HG02759 (cell line): ENCODE measurements at regions not wholly inside any gene's neighbourhood (a gene's known extent, or its start where the extent isn't known, plus 50 kb on each side); places are given as distances from the start of the nearest gene placed in this dataset.

Experiments used
- ATAC-seq: cut with Tn5 transposase; IDR thresholded peaks from one replicate; pipeline ENCODE4 v1.9.1; 2021; ENCODE audit warnings: mild to moderate bottlenecking, moderate library complexity; ENCODE audit not compliant: unreplicated experiment

DNA sequence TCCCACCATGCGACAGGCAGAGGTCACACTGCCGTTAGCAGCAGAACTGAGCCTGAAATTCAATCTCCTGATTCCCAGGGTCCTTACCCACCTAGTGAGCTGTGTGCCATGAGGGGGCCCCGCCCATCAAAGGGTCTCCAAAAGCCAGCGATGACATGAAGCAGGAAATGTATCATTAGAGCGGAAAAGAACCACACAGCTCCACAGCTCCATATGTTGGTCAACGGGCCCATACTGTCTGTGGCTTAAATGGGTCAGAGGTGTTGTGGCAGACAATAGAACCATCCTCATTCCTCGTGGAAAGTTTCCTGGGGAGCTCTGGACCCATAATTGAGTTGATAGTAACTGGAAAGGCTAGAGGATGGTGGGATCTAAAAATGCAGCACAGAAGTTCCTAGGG lies 68.1 kb upstream of the PODXL start:
- ATAC-seq = no peak

DNA sequence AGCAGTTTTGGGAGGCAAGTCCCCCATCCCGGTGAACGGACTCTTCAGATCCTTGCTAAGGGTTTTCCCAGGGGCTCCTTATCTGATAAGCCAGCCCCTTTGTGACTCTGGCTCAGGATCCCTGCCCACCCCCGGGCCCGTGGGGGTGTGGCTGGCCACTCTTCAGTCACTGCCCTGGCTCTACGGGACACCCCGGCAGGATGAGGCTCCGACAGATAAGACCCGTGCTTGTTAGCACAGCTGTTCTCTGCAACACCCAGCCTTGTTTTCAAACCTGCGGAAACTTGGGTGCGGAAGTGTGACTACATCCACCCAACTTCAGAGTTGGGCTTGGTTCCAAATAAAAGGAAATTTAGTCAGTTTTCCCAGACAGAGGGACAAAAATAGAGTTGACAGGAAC lies 66.7 kb upstream of the PODXL start:
- no peak for ATAC-seq

DNA sequence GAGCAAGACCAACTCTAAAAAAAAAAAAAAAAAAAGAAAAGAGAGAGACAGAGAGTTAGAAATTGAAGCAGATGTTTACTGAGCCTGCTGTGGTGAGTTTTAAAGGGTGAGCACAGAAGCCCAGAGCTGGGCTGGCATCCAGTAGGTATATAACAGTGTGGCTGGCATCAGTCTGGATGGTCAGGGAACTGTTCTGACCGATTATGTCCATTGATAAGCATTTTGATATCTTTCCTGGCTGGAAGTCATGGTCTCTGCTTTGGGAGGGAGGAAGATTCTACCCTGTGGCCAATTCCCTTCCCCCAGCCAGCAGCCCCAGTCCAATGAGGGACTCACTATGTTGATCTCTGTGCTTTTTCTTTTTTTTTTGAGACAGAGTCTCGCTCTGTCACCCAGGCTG lies 65.2 kb upstream of the PODXL start:
- ATAC-seq = no peak

DNA sequence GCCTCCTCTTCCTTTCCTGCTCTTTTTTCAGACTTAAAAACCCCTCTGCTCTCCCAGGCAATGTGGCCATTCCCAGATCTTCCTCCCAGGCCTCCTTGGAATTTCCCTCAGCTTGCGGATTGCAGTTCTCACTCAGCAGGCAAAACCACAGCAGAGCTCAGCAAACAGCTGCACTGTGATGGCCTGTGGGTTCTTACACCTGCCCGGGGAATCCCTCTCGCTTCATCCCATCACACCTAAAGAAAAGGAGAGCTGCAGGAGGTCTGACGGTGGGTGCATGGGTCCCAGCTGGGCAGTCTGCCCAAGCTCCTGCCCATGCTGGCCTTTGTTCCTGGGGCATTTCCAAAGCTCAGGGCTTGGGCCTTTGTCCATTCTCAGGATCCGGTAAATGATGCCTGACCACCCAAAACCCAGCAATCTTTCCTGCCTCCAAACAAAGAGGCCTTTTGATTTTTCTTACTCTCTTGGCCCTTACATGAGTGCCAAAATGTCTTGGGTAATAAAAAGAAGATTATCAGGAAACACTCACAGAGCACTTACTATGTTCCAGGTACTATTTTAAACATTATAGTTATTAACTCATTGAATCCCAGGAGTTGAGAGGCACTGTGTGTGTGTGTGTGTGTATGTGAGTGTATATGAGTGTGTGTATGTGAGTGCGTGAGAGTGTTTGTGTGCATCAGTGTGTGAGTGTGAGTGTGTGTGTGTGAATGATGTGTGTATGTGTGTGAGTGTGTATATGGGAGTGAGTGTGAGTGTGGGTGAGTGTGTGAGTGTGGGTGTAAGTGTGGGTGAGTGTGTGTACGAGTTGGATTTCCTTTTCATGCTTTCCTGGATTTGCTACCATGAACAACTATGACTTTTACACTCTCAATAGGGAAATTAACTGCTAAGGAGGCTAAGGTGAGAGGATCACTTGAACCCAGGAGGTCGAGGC lies 64.5 kb upstream of the PODXL start:
- ATAC-seq = no peak

DNA sequence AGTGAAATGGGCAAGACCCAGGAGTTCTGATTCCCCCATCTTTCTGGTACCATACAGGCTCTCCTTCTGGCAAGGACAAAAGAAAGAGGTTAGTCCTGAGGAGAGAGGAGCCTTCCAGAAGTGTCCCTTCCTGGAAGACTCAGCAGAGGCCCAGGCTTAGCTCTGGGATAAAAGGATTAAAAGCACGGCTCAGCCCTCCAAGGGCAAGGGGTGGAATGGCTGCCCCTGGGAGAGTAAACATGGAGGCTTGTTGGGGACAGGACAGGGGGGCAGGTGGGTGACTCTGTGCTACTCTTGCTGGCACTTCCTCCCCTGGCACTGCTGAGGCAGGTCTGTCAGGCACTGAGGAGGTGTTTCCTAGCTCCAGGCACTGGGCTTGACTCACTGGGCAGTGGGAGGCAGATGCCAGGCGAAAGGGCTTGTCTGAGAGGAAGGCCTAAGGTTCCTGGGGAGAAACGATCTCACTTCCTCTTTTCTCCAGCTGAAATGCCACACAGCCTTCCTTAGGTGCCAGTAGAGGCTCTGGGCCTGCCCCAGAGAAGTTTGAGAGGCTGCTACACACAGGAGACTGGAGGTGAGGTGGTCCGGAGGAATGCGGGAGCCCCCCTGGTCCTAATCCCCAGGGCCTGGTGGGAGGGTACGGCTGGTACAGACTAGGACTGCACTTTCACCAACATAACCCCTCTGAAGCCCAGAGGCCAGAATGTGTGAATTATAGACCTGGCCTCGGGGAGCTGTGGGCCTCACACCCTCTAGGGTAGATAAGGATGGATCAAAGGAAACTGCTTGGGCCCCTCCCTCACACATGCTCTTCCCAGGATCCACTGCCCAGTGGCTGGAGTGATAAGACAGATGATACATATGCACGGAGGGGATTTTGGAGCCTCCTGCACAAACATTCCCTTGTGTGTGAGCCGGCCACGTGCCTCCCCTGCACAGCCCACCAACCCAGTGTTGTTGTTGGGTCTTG lies 63.2 kb upstream of the PODXL start:
- no peak for ATAC-seq

DNA sequence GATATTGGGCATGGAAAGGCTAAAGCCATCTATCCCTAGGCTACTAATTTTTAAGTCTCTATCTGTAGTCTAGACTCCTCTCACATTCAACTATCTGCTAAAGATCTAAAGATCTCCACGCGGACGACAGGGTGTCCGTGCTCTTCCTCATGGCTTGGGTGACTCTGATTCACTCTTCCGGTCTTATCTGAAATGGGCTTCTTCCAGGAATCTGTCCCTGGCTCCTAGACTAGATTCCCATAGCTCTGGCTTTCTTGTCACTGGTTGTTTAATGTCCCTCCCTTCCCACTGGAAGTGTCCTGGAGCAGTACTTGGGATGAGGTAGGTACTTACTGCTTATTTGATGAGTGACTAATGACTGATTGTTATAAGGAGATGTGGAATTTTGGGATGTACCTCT lies 62.0 kb upstream of the PODXL start:
- no peak for ATAC-seq

DNA sequence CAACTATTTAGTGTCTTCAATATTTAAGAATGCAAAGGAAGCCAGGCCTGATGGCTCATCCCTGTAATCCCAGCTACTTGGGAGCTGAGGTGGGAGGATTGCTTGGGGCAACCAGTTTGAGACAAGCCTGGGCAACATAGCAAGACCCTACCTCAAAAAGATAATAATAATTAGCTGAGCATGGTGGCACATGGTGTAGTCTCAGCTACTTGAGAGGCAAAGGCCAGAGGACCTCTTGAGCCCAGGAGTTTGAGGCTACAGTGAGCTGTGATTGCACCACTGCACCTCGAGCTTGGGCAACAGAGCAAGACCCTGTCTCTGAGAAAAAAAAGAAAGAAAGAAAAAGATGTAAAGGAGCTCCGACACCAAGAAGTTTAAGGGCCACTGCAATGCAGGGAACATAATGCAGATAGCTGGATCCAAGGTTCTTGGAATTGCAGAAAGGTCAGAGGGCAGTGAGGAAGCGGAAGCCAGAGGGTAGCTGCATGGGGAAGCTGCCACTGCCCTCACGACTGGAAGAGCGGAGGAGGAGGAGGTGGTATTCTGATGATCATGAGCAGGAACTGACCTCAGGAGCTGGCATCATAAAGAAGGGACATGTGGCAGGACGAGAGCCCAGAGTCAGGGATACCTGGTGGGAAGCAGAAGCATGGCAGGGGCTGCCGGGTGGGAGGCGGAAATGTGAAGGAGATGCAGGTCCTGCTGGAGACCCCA lies 60.2 kb upstream of the PODXL start:
- no peak for ATAC-seq

DNA sequence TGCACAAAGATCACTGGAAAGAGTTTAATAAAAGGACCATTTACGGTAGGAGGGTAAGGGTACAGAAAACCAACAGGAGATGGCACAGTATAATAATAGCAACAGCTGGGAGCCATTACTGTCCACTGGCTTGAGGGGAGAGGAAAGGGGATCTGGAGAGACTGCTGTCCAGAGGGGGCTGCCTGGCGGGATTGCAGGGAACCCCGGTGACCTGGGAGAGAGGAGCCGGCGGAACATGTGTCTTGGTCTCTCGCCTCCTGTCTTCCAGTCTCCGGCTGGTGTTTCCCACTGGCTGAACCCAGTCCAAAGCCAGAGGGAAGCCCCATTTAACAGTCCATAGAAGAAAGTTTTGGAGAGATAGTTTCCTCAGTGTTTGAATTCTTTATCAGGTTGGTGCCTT lies 57.5 kb upstream of the PODXL start:
- no peak for ATAC-seq

DNA sequence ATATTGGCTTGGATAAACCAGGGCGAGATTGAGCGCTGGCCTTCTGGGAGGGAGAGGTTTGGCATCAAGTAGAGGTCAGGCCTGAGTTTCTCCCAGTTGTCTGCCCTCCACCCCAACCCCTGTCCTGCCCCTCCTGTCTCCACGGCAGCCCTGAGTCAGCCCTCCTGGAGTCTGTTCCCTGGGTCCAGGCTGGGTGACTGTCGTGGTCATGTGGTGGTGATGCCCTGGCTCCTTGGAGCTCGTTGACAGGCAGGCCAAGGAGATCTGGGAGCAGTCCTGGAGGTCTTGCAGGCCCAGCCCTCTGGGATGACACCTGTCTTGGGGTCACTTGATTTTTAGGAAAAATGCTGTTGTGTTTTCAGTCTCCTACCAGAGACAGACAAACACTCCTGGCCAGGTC lies 53.6 kb upstream of the PODXL start:
- no peak for ATAC-seq

DNA sequence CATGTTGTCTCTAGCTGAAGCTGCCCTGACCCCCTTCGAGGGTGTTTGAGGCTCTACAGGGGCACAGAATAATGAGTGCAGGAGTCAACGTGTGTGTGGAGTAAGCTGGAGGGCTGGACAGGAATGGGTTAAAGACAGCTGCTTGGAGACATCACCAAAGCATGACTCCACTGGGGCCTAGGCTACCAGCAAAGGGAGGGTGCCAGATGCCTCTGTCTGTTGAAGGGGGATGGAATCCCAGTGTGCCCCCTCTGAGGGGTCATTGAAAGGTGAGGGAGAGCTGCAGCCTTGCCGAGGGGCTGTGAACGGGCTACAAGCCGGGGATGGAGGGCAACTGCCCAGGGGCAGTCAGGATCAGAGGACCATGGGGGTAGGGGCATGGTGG lies 51.7 kb upstream of the PODXL start:
- ATAC-seq = no peak

DNA sequence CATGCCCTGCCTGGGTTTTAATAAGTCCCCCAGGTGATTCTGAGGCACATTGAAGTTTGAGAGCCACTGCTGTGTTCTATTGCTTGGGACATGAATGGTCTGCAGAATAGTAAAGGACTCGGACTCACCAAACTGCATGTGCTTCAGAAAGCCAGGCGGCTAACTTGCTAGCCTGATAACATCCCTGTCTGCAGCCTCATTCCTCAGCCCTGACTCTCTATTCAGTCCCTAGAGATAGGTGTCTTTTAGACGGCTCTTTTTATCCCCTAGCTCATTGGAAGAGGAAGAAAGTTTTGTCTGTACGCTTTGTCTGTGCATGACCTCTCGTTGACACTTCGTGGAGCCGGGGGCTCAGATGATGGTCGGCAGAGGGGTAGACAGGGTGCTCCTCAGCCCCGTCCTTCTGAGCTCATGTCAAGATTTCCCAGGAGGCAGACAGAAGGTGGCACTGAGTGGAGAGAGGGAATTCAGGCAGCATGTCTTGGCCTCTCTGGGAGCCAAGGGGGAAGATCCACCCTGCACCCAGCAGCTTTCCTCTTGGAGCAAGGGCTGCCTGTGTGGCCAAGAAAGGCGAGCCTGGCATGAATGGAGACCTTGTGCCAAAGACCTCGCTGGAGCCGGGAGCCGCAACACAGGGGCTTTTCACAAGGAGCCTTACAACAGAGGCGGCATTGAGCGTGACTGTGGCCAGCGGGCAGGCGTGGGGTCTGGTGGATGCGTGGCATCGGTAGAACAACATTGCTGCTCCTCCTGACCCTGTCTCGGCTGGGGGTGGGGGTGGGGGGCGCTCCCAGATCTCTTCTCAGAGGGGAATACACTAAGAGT lies 51.1 kb upstream of the PODXL start:
- ATAC-seq = no peak

DNA sequence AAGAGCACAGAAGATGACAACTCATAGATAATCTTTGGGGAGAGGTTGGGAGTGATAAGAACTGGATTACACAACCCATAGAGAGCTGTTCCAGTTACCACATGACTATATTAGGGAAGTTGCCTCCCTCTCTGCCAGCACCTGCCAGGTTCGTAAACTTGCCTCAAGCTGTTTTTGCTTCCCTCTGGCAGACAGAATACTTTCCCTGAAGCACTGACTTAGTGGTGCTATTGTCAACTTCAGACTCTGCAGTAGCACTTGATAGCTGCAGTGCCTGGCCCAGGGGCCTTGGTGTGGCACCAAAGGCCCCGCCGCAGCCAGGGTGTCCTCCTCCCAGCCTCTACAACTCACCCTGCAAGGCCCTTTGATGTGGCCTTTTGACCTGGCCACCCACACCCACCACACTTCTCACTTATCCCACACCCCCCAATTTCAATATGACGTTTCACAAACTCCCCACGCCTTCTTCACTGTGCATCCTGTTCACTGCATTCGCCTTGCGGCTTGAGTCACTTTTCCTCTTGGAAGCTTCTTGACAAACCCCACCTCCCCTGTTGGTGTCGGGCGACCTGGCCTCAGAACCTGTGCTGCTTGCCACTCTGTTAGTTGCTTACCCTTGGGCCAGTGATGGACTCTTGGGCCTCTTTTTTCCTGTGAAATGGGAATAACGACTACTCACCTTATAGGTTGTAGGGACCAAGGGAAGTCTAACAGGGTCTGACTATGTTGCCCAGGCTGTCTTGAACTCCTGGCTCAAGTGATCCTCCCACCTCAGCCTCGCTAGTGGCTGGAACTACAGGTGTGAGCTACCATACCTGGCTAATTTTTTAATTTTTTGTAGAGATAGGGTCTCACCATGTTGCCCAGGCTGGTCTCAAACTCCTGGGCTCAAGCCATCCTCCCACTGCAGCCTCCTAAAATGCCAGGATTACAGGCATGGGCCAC lies 50.2 kb upstream of the PODXL start:
- ATAC-seq = no peak
